GM18526 (cell line): ENCODE measurements at regions not wholly inside any gene's neighbourhood (a gene's known extent, or its start where the extent isn't known, plus 50 kb on each side); places are given as distances from the start of the nearest gene placed in this dataset.

ENCODE experiments used
- POLR2A ChIP-seq: IDR thresholded peaks from 3 replicates; pipeline ENCODE4 v1.6.1; 2011; ENCODE audit not compliant: insufficient read length; ENCODE audit errors: extremely low read depth

GRCh38 chr7:25520516-25520915, 292.2 kb upstream of the NPVF start:
- TF ChIP-seq POLR2A = no peak

GRCh38 chr7:25521236-25521635, 292.9 kb upstream of the NPVF start:
- no peak for TF ChIP-seq POLR2A

- TF ChIP-seq POLR2A = no peak
These were observed 294.4 kb upstream of the NPVF start for GRCh38 chr7:25522727-25523126.

GRCh38 chr7:25527665-25528170, 299.4 kb upstream of the NPVF start:
- no peak for TF ChIP-seq POLR2A

GRCh38 chr7:25529320-25529719, 301.0 kb upstream of the NPVF start:
- TF ChIP-seq POLR2A = no peak

- TF ChIP-seq POLR2A = no peak
These were observed 308.6 kb upstream of the NPVF start for GRCh38 chr7:25536851-25537250.

GRCh38 chr7:25537662-25538375, 309.5 kb upstream of the NPVF start:
- no peak for TF ChIP-seq POLR2A

- no peak for TF ChIP-seq POLR2A
These were observed 313.0 kb upstream of the NPVF start for GRCh38 chr7:25541094-25541821.

GRCh38 chr7:25541877-25542276, 313.6 kb upstream of the NPVF start:
- no peak for TF ChIP-seq POLR2A

GRCh38 chr7:25543210-25543609, 314.9 kb upstream of the NPVF start:
- TF ChIP-seq POLR2A = no peak

GRCh38 chr7:25543798-25544197, 315.5 kb upstream of the NPVF start:
- TF ChIP-seq POLR2A = no peak

GRCh38 chr7:25544254-25544653, 316.0 kb upstream of the NPVF start:
- TF ChIP-seq POLR2A = no peak

- TF ChIP-seq POLR2A = no peak
These were observed 317.1 kb upstream of the NPVF start for GRCh38 chr7:25545124-25546008.

- no peak for TF ChIP-seq POLR2A
These were observed 318.0 kb upstream of the NPVF start for GRCh38 chr7:25546306-25546705.

GRCh38 chr7:25549271-25549921, 321.1 kb upstream of the NPVF start:
- TF ChIP-seq POLR2A = no peak
